NCI-H2227 (cell line): ENCODE measurements at regions not wholly inside any gene's neighbourhood (a gene's known extent, or its start where the extent isn't known, plus 50 kb on each side); places are given as distances from the start of the nearest gene placed in this dataset.
"Not testable (repeated sequence)": the region's sequence is repeated elsewhere in the genome, so short reads cannot be mapped to it uniquely, and the experiment has no call there.

ENCODE experiments used
- DNase-seq: peaks from one replicate; lab custom pipeline; 2025; ENCODE audit not compliant: unreplicated experiment; lab: John Stamatoyannopoulos, UW

DNA sequence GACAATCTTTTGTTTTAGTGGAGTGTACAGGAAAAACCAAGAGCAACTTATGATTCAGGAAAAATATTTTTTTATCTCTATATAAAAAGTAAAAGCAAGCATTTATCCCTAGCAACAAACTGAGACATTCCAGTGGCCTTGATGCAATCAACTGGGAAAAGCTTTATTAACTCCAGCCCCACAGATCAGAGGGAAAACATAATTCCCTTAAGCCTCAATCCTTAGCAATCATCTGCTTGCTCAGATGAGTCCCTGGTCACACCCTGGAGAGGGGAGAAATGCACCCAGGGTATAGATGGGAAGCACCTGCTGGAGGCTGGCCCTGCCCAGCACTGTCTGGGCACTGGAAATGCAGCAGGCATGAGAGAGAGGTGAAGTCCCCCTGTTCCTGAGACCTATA lies 636.6 kb downstream of the TNS3 start:
- no peak for DNase-seq

- DNase-seq, result no peak
Observed at GRCh38 chr7:46943996-46944395, 637.9 kb downstream of the TNS3 start.

GRCh38 chr7:46942574-46942973 lies 639.3 kb downstream of the TNS3 start:
- DNase-seq, result no peak

GRCh38 chr7:46940178-46940577 lies 641.7 kb downstream of the TNS3 start:
- DNase-seq, result no peak

GRCh38 chr7:46939558-46939957 lies 642.4 kb downstream of the TNS3 start:
- DNase-seq, result no peak

GRCh38 chr7:46939089-46939488 lies 642.8 kb downstream of the TNS3 start:
- no peak for DNase-seq

GRCh38 chr7:46937826-46938225 lies 644.1 kb downstream of the TNS3 start:
- no peak for DNase-seq

DNA sequence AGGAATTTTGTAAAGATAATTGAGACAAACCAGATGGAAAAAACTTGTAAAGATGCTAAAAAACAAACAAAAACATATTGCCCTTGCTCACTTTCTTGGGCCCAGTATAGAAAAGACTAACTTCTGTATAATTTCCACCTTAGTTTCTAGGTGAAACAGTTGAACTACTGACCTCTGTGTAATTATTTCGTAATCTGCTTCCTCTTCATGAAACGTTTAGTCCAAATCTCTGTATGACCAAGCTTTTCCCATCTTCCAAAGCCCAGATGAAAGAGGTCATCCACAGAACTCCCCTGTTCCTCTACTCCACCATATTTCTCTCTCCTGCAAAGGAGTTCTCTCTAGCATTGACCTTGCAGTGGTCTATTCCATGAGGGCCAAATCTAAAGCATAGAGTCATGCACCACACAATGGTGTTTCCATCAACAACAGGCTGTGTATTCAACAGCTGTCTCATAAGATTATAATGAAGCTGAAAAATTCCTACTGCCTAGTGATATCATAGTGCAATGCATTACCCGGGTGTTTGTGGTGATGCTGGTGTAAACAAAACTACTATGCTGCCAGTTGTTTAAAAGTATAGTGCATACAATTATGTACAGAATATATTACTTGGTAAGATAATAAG lies 647.6 kb downstream of the TNS3 start:
- DNase-seq, result no peak

- no peak for DNase-seq
Observed at GRCh38 chr7:46933596-46933995, 648.3 kb downstream of the TNS3 start.

DNA sequence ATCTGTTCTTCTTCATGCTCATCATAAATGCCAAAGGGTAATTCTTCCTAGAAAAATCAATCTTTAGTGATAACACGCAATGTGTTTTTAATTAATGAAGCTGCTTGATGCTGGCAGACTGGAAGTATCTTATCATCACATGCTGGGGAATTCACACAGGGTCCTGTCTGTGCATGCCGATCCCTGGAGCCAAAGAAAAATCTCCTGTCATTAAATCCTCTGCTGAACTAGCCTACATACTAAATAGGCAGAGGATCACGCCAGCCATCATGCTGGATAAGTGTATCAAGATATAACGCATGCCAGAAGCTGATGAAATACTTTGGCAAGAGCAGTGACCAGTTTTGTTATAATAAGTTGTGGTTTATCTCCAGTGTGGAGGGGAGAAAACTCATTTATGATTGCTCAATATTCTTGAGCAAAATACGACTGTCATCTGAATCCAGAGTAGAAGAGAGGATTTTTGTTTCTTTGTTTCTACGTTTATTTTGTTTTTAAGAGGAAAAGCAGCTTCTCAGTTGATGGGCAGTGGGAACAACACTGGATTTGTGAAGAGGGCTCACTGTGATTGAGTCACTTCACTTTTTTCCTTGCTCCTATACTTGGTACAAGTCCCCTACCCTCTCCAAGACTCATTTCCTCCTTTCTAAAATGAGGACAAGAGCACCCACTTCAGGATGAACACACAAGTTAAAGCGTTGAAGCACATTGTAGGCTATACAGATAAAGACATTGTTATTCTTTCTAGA lies 649.1 kb downstream of the TNS3 start:
- no peak for DNase-seq

DNA sequence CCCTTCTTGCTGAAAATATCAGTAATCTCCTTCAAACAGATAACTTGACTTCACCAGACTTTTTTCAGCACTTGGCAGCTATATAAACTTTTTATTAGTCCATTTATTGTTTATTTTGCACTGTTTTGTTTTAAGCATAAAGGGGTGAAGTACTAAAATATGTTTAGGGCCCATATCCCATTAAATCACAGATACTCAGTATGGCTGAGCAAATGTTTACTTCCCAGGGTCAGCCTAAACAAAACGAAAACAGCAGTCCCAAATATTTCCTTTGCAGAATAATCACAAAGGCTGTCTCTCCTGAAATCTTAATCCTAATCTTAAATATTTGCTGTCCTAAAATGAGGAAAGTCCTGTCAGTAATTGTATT lies 649.6 kb downstream of the TNS3 start:
- DNase-seq, result no peak

DNA sequence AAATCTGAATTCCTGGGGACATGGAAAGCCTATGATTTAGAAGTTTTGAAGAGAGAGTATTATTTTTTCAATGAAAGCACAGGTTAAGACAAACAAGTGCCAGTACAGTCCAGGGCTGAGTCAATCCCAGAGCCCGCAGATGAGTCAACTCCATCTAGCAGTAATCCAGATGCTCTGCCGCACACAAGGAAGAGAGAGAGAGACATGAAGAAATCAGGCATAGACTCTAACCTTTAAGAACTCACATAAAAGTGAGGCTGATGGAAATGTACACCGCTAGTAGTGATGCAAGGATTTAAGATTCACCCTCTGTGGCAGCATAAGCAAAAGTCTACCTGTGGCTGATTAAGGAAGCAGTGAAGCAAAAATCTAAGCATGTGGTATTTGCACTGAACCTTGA lies 651.5 kb downstream of the TNS3 start:
- no peak for DNase-seq

- no peak for DNase-seq
Observed at GRCh38 chr7:46929359-46929758, 652.6 kb downstream of the TNS3 start.

- DNase-seq, result no peak
Observed at GRCh38 chr7:46928719-46929118, 653.2 kb downstream of the TNS3 start.

DNA sequence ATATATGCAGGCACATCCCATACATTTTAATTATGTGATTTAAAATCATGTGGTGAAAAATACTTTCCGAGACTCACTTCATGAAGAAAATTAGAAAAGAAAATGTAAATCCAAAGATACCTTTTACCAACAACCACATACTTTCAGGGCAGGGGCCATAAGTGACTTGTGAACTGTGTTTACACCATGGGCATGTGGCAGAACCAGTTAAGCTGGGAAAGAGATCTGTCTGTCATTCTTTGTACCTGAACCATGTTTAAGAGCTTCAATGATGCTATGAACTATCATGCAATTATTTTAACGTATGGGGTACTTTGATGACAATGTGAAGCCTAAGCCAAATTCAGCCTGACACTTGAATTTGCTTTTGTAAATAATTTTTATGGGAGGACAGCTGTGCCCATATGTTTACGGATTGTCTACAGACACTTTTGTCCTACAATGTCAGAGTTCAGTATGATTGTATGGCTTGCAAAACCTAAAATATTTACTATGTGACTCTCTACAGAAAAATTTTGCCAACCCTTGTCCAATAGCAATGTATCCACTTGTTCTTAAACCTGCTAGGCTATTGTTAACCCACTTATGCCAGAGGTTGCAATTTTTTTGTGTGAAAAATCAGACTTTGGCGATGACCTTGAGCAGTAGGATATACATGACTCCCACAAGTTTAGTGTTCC lies 654.6 kb downstream of the TNS3 start:
- DNase-seq, result no peak

DNA sequence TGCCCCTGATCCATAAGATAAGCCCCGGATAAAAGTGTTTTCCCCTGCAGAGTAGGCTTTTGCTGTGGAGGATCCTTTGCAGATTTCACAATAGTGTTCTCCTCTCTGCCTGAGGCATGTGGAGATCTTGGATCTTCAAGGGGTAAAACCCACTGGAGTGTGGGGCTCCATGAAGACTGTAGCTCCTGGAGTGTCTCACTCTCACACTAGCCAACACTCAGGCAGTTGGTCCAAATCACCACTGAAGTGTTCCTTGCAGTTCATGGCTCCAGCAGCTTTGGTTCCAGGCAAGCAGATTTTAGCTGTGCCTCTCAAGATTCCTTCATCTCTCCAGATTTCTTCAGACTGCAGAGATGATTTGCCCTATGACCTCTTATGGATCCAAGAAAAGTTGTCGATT lies 665.3 kb downstream of the TNS3 start:
- no peak for DNase-seq

GRCh38 chr7:46912692-46913091 lies 669.2 kb downstream of the TNS3 start:
- DNase-seq, result no peak

GRCh38 chr7:46909601-46910051 lies 672.3 kb downstream of the TNS3 start:
- DNase-seq, result no peak

DNA sequence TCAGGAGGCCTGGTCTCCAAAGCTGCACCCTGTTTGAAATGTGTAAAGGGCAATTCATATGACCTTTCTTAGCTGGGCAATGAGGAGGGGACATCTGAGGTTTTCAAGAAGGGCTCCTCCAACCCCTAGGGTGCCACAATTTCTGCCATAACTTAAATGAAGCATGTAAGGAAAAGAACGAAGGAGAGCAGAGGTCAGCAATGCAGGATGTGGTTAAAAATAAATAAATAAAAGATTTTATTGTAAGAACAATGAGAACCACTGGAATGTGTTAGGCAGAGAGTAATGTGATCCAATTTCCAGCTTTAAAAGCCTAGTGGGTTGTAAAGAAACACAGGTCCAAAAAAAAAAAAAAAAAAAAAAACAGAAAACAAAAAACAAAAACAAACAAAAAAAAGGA lies 673.1 kb downstream of the TNS3 start:
- no peak for DNase-seq

- not testable (repeated sequence) for DNase-seq
Observed at GRCh38 chr7:46904523-46904922, 677.4 kb downstream of the TNS3 start.

GRCh38 chr7:46902463-46902862 lies 679.4 kb downstream of the TNS3 start:
- DNase-seq, result no peak
